ENCODE measurements at regions not wholly inside any gene's neighbourhood (a gene's known extent, or its start where the extent isn't known, plus 50 kb on each side); places are given as distances from the start of the nearest gene placed in this dataset.

GRCh38 chr5:113864437-113864836 is 350.9 kb downstream of the YTHDC2 start:
- no peaks in the 10 kb centered on the region for H3K4me1 ChIP-seq (ENCODE audit: control insufficient read depth, insufficient read depth, low read length)
- H3K4me3 ChIP-seq (ENCODE audit: low read depth, low read length): no peak overlapping the region
- no peaks in the 10 kb centered on the region for H3K36me3 ChIP-seq (ENCODE audit: control insufficient read depth, insufficient read depth, low read length)
- no peak overlapping the region for H3K9ac ChIP-seq (ENCODE audit: low read depth, low read length)
- H3K9me3 ChIP-seq (ENCODE audit: control insufficient read depth, insufficient read depth, low read length): no peaks in the 10 kb centered on the region
- H3K27me3 ChIP-seq (ENCODE audit: control insufficient read depth, insufficient read depth, low read length): no peaks in the 10 kb centered on the region

GRCh38 chr5:113866763-113867162 is 353.3 kb downstream of the YTHDC2 start:
- Histone ChIP-seq H3K9ac (ENCODE audit: low read depth, low read length) (no peak overlapping the region), H3K36me3 (ENCODE audit: control insufficient read depth, insufficient read depth, low read length) (no peaks in the 10 kb centered on the region), H3K27me3 (ENCODE audit: control insufficient read depth, insufficient read depth, low read length) (no peaks in the 10 kb centered on the region), H3K4me1 (ENCODE audit: control insufficient read depth, insufficient read depth, low read length) (no peaks in the 10 kb centered on the region), H3K9me3 (ENCODE audit: control insufficient read depth, insufficient read depth, low read length) (no peaks in the 10 kb centered on the region), H3K4me3 (ENCODE audit: low read depth, low read length) (no peak overlapping the region)

- no peak overlapping the region for H3K4me3 ChIP-seq (ENCODE audit: low read depth, low read length)
- no peaks in the 10 kb centered on the region for H3K9me3 ChIP-seq (ENCODE audit: control insufficient read depth, insufficient read depth, low read length)
- H3K9ac ChIP-seq (ENCODE audit: low read depth, low read length): no peak overlapping the region
Observed at GRCh38 chr5:113869611-113870010, 356.1 kb downstream of the YTHDC2 start.

GRCh38 chr5:113871972-113872371 is 358.5 kb downstream of the YTHDC2 start:
- H3K27me3 ChIP-seq (ENCODE audit: control insufficient read depth, insufficient read depth, low read length): no peaks in the 10 kb centered on the region
- H3K9ac ChIP-seq (ENCODE audit: low read depth, low read length): no peak overlapping the region
- H3K36me3 ChIP-seq (ENCODE audit: control insufficient read depth, insufficient read depth, low read length): no peaks in the 10 kb centered on the region
- H3K9me3 ChIP-seq (ENCODE audit: control insufficient read depth, insufficient read depth, low read length): no peaks in the 10 kb centered on the region
- H3K4me1 ChIP-seq (ENCODE audit: control insufficient read depth, insufficient read depth, low read length): no peaks in the 10 kb centered on the region
- H3K4me3 ChIP-seq (ENCODE audit: low read depth, low read length): no peak overlapping the region

More at GRCh38 chr5:113869611-113870010, 356.1 kb downstream of the YTHDC2 start:
- no peaks in the 10 kb centered on the region for H3K4me1 ChIP-seq (ENCODE audit: control insufficient read depth, insufficient read depth, low read length)
- H3K27me3 ChIP-seq (ENCODE audit: control insufficient read depth, insufficient read depth, low read length): no peaks in the 10 kb centered on the region
- H3K36me3 ChIP-seq (ENCODE audit: control insufficient read depth, insufficient read depth, low read length): no peaks in the 10 kb centered on the region

GRCh38 chr5:113875096-113875495 is 361.6 kb downstream of the YTHDC2 start:
- Histone ChIP-seq H3K27me3 (ENCODE audit: control insufficient read depth, insufficient read depth, low read length) (no peaks in the 10 kb centered on the region), H3K4me1 (ENCODE audit: control insufficient read depth, insufficient read depth, low read length) (no peaks in the 10 kb centered on the region), H3K36me3 (ENCODE audit: control insufficient read depth, insufficient read depth, low read length) (no peaks in the 10 kb centered on the region), H3K4me3 (ENCODE audit: low read depth, low read length) (no peak overlapping the region), H3K9ac (ENCODE audit: low read depth, low read length) (no peak overlapping the region), H3K9me3 (ENCODE audit: control insufficient read depth, insufficient read depth, low read length) (no peaks in the 10 kb centered on the region)

GRCh38 chr5:113891491-113891890 is 378.0 kb downstream of the YTHDC2 start:
- Histone ChIP-seq H3K36me3 (ENCODE audit: control insufficient read depth, insufficient read depth, low read length) (no peaks in the 10 kb centered on the region), H3K9me3 (ENCODE audit: control insufficient read depth, insufficient read depth, low read length) (no peaks in the 10 kb centered on the region), H3K27me3 (ENCODE audit: control insufficient read depth, insufficient read depth, low read length) (no peaks in the 10 kb centered on the region), H3K9ac (ENCODE audit: low read depth, low read length) (no peak overlapping the region), H3K4me3 (ENCODE audit: low read depth, low read length) (no peak overlapping the region), H3K4me1 (ENCODE audit: control insufficient read depth, insufficient read depth, low read length) (no peaks in the 10 kb centered on the region)

GRCh38 chr5:113896789-113897188 is 383.3 kb downstream of the YTHDC2 start:
- H3K9me3 ChIP-seq (ENCODE audit: control insufficient read depth, insufficient read depth, low read length): no peaks in the 10 kb centered on the region
- H3K4me1 ChIP-seq (ENCODE audit: control insufficient read depth, insufficient read depth, low read length): no peaks in the 10 kb centered on the region
- no peaks in the 10 kb centered on the region for H3K36me3 ChIP-seq (ENCODE audit: control insufficient read depth, insufficient read depth, low read length)
- H3K27me3 ChIP-seq (ENCODE audit: control insufficient read depth, insufficient read depth, low read length): no peaks in the 10 kb centered on the region
- H3K9ac ChIP-seq (ENCODE audit: low read depth, low read length): no peak overlapping the region
- no peak overlapping the region for H3K4me3 ChIP-seq (ENCODE audit: low read depth, low read length)

- Histone ChIP-seq H3K9ac (ENCODE audit: low read depth, low read length) (no peak overlapping the region), H3K36me3 (ENCODE audit: control insufficient read depth, insufficient read depth, low read length) (no peaks in the 10 kb centered on the region), H3K4me1 (ENCODE audit: control insufficient read depth, insufficient read depth, low read length) (no peaks in the 10 kb centered on the region), H3K4me3 (ENCODE audit: low read depth, low read length) (no peak overlapping the region), H3K9me3 (ENCODE audit: control insufficient read depth, insufficient read depth, low read length) (no peaks in the 10 kb centered on the region), H3K27me3 (ENCODE audit: control insufficient read depth, insufficient read depth, low read length) (no peaks in the 10 kb centered on the region)
Observed at GRCh38 chr5:113897748-113898147, 384.3 kb downstream of the YTHDC2 start.

- Histone ChIP-seq H3K4me3 (ENCODE audit: low read depth, low read length) (no peak overlapping the region), H3K9me3 (ENCODE audit: control insufficient read depth, insufficient read depth, low read length) (no peaks in the 10 kb centered on the region)
Observed at GRCh38 chr5:113900141-113900540, 386.6 kb downstream of the YTHDC2 start.

GRCh38 chr5:113900816-113901215 is 387.3 kb downstream of the YTHDC2 start:
- Histone ChIP-seq H3K9me3 (ENCODE audit: control insufficient read depth, insufficient read depth, low read length) (no peaks in the 10 kb centered on the region), H3K36me3 (ENCODE audit: control insufficient read depth, insufficient read depth, low read length) (no peaks in the 10 kb centered on the region), H3K27me3 (ENCODE audit: control insufficient read depth, insufficient read depth, low read length) (no peaks in the 10 kb centered on the region), H3K4me1 (ENCODE audit: control insufficient read depth, insufficient read depth, low read length) (no peaks in the 10 kb centered on the region), H3K9ac (ENCODE audit: low read depth, low read length) (no peak overlapping the region), H3K4me3 (ENCODE audit: low read depth, low read length) (no peak overlapping the region)

More at GRCh38 chr5:113900141-113900540, 386.6 kb downstream of the YTHDC2 start:
- H3K9ac ChIP-seq (ENCODE audit: low read depth, low read length): no peak overlapping the region
- H3K4me1 ChIP-seq (ENCODE audit: control insufficient read depth, insufficient read depth, low read length): no peaks in the 10 kb centered on the region
- H3K36me3 ChIP-seq (ENCODE audit: control insufficient read depth, insufficient read depth, low read length): no peaks in the 10 kb centered on the region
- no peaks in the 10 kb centered on the region for H3K27me3 ChIP-seq (ENCODE audit: control insufficient read depth, insufficient read depth, low read length)

GRCh38 chr5:113901718-113902117 is 388.2 kb downstream of the YTHDC2 start:
- H3K4me3 ChIP-seq (ENCODE audit: low read depth, low read length): no peak overlapping the region
- H3K9ac ChIP-seq (ENCODE audit: low read depth, low read length): no peak overlapping the region
- H3K36me3 ChIP-seq (ENCODE audit: control insufficient read depth, insufficient read depth, low read length): no peaks in the 10 kb centered on the region
- no peaks in the 10 kb centered on the region for H3K4me1 ChIP-seq (ENCODE audit: control insufficient read depth, insufficient read depth, low read length)
- H3K27me3 ChIP-seq (ENCODE audit: control insufficient read depth, insufficient read depth, low read length): no peaks in the 10 kb centered on the region
- no peaks in the 10 kb centered on the region for H3K9me3 ChIP-seq (ENCODE audit: control insufficient read depth, insufficient read depth, low read length)

GRCh38 chr5:113902917-113903660 is 389.6 kb downstream of the YTHDC2 start:
- H3K36me3 ChIP-seq (ENCODE audit: control insufficient read depth, insufficient read depth, low read length): no peaks in the 10 kb centered on the region
- no peak overlapping the region for H3K9ac ChIP-seq (ENCODE audit: low read depth, low read length)
- no peaks in the 10 kb centered on the region for H3K4me1 ChIP-seq (ENCODE audit: control insufficient read depth, insufficient read depth, low read length)
- H3K27me3 ChIP-seq (ENCODE audit: control insufficient read depth, insufficient read depth, low read length): no peaks in the 10 kb centered on the region
- no peak overlapping the region for H3K4me3 ChIP-seq (ENCODE audit: low read depth, low read length)
- no peaks in the 10 kb centered on the region for H3K9me3 ChIP-seq (ENCODE audit: control insufficient read depth, insufficient read depth, low read length)

Data from iPS-15b (cell line).